Muscle layer of duodenum (tissue), 2 donors: ENCODE measurements at regions not wholly inside any gene's neighbourhood (a gene's known extent, or its start where the extent isn't known, plus 50 kb on each side); places are given as distances from the start of the nearest gene placed in this dataset.

ENCODE experiments used
- H3K27ac ChIP-seq: one replicate; pipeline ENCODE4 v1.7.0; 2013; ENCODE audit warnings: mild to moderate bottlenecking, low read length
- H3K27me3 ChIP-seq: one replicate; pipeline ENCODE4 v1.7.0; 2013; ENCODE audit warnings: low read depth, mild to moderate bottlenecking, control low read depth, low read length
- H3K36me3 ChIP-seq, 2 donors: one replicate each; pipeline ENCODE4 v1.7.0; 2013; ENCODE audit warnings: low read length in 2 of 2, control low read depth in 1 of 2, mild to moderate bottlenecking in 1 of 2; ENCODE audit not compliant: insufficient read depth in 2 of 2, control insufficient read depth in 1 of 2
- H3K4me1 ChIP-seq, 2 donors: one replicate each; pipeline ENCODE4 v1.7.0; 2013; ENCODE audit warnings: low read length in 2 of 2, mild to moderate bottlenecking in 2 of 2, control low read depth in 1 of 2, moderate library complexity in 1 of 2; ENCODE audit not compliant: insufficient read depth in 2 of 2, control insufficient read depth in 1 of 2
- H3K4me3 ChIP-seq, 2 donors: one replicate each; pipeline ENCODE4 v1.7.0; 2013; ENCODE audit warnings: low read length in 2 of 2, low read depth in 1 of 2, mild to moderate bottlenecking in 1 of 2
- H3K9me3 ChIP-seq, 2 donors: one replicate each; pipeline ENCODE4 v1.7.0; 2013; ENCODE audit warnings: low read length in 2 of 2, control low read depth in 1 of 2, mild to moderate bottlenecking in 1 of 2; ENCODE audit not compliant: control insufficient read depth in 1 of 2
- donor health status: healthy.

- Histone ChIP-seq H3K27me3 (no peaks in the 10 kb centered on the region), H3K4me1 (no peaks in the 10 kb centered on the region), H3K36me3 (no peaks in the 10 kb centered on the region), H3K9me3 (no peaks in the 10 kb centered on the region), H3K4me3 (no peak overlapping the region), H3K27ac (no peak overlapping the region)
Measured at GRCh38 chr21:24025101-24025500, 1582.2 kb downstream of the MRPL39 start.

GRCh38 chr21:24023936-24024335, 1583.3 kb downstream of the MRPL39 start:
- H3K4me1 ChIP-seq = no peaks in the 10 kb centered on the region
- no peaks in the 10 kb centered on the region for H3K27me3 ChIP-seq
- no peak overlapping the region for H3K27ac ChIP-seq
- H3K4me3 ChIP-seq = no peak overlapping the region
- no peaks in the 10 kb centered on the region for H3K36me3 ChIP-seq
- no peaks in the 10 kb centered on the region for H3K9me3 ChIP-seq

GRCh38 chr21:24023402-24023801, 1583.9 kb downstream of the MRPL39 start:
- H3K27ac ChIP-seq = no peak overlapping the region
- H3K4me3 ChIP-seq = no peak overlapping the region

GRCh38 chr21:24014381-24014780, 1592.9 kb downstream of the MRPL39 start:
- no peak overlapping the region for H3K4me3 ChIP-seq
- H3K27me3 ChIP-seq = no peaks in the 10 kb centered on the region
- H3K4me1 ChIP-seq = no peaks in the 10 kb centered on the region
- H3K27ac ChIP-seq = no peak overlapping the region
- H3K9me3 ChIP-seq = no peaks in the 10 kb centered on the region
- no peaks in the 10 kb centered on the region for H3K36me3 ChIP-seq

More at GRCh38 chr21:24023402-24023801, 1583.9 kb downstream of the MRPL39 start:
- no peaks in the 10 kb centered on the region for H3K27me3 ChIP-seq
- H3K36me3 ChIP-seq = no peaks in the 10 kb centered on the region
- no peaks in the 10 kb centered on the region for H3K9me3 ChIP-seq
- no peaks in the 10 kb centered on the region for H3K4me1 ChIP-seq

GRCh38 chr21:24011087-24011486, 1596.2 kb downstream of the MRPL39 start:
- no peaks in the 10 kb centered on the region for H3K9me3 ChIP-seq
- no peaks in the 10 kb centered on the region for H3K4me1 ChIP-seq
- no peak overlapping the region for H3K27ac ChIP-seq
- H3K36me3 ChIP-seq = no peaks in the 10 kb centered on the region
- H3K4me3 ChIP-seq = no peak overlapping the region
- no peaks in the 10 kb centered on the region for H3K27me3 ChIP-seq

- Histone ChIP-seq H3K27me3 (no peaks in the 10 kb centered on the region), H3K27ac (no peak overlapping the region), H3K36me3 (no peaks in the 10 kb centered on the region), H3K4me1 (no peaks in the 10 kb centered on the region), H3K9me3 (no peaks in the 10 kb centered on the region), H3K4me3 (no peak overlapping the region)
Measured at GRCh38 chr21:24007592-24007991, 1599.7 kb downstream of the MRPL39 start.

- Histone ChIP-seq H3K4me1 (no peaks in the 10 kb centered on the region), H3K27ac (no peak overlapping the region)
Measured at GRCh38 chr21:23986987-23987386, 1620.3 kb downstream of the MRPL39 start.

GRCh38 chr21:23986214-23986613, 1621.1 kb downstream of the MRPL39 start:
- H3K4me3 ChIP-seq = no peak overlapping the region
- no peak overlapping the region for H3K27ac ChIP-seq
- H3K9me3 ChIP-seq = peaks cover 0 to 8% of the 10 kb centered on the region in 2 donors
- no peaks in the 10 kb centered on the region for H3K4me1 ChIP-seq
- no peaks in the 10 kb centered on the region for H3K36me3 ChIP-seq
- no peaks in the 10 kb centered on the region for H3K27me3 ChIP-seq

More at GRCh38 chr21:23986987-23987386, 1620.3 kb downstream of the MRPL39 start:
- H3K27me3 ChIP-seq = no peaks in the 10 kb centered on the region
- no peak overlapping the region for H3K4me3 ChIP-seq
- H3K36me3 ChIP-seq = no peaks in the 10 kb centered on the region
- peaks cover 0 to 8% of the 10 kb centered on the region in 2 donors for H3K9me3 ChIP-seq

- Histone ChIP-seq H3K27ac (no peak overlapping the region), H3K27me3 (no peaks in the 10 kb centered on the region)
Measured at GRCh38 chr21:23982546-23982945, 1624.7 kb downstream of the MRPL39 start.

GRCh38 chr21:23977971-23978370, 1629.3 kb downstream of the MRPL39 start:
- Histone ChIP-seq H3K27ac (no peak overlapping the region), H3K27me3 (no peaks in the 10 kb centered on the region), H3K9me3 (no peaks in the 10 kb centered on the region), H3K4me1 (no peaks in the 10 kb centered on the region), H3K36me3 (no peaks in the 10 kb centered on the region), H3K4me3 (no peak overlapping the region)

More at GRCh38 chr21:23982546-23982945, 1624.7 kb downstream of the MRPL39 start:
- Histone ChIP-seq H3K4me3 (no peak overlapping the region), H3K9me3 (peaks cover 0 to 5% of the 10 kb centered on the region in 2 donors), H3K4me1 (no peaks in the 10 kb centered on the region), H3K36me3 (no peaks in the 10 kb centered on the region)

GRCh38 chr21:23968722-23969647, 1638.3 kb downstream of the MRPL39 start:
- H3K4me3 ChIP-seq = no peak overlapping the region

More at GRCh38 chr21:23968722-23969647, 1638.3 kb downstream of the MRPL39 start:
- no peak overlapping the region for H3K27ac ChIP-seq
- H3K4me1 ChIP-seq = no peaks in the 10 kb centered on the region
- no peaks in the 10 kb centered on the region for H3K27me3 ChIP-seq
- no peaks in the 10 kb centered on the region for H3K36me3 ChIP-seq
- H3K9me3 ChIP-seq = no peaks in the 10 kb centered on the region
